SJCRH30 (cell line): ENCODE measurements at regions not wholly inside any gene's neighbourhood (a gene's known extent, or its start where the extent isn't known, plus 50 kb on each side); places are given as distances from the start of the nearest gene placed in this dataset.

Source experiments
- DNase-seq, 2 experiments: peaks; one replicate each; pipeline ENCODE4 v3.0.0-alpha.2; 2015 to 2020
- H3K27ac ChIP-seq: fragments of 250-450 bp; sonication (Bioruptor Pico); 2 replicates; pipeline ENCODE4 v1.5.1; 2020; ENCODE audit warnings: mild to moderate bottlenecking, moderate library complexity
- H3K27me3 ChIP-seq: fragments of 250-450 bp; sonication (Bioruptor Pico); 2 replicates; pipeline ENCODE4 v1.5.1; 2020; ENCODE audit warnings: mild to moderate bottlenecking, moderate library complexity
- H3K36me3 ChIP-seq: fragments of 250-450 bp; sonication (Bioruptor Pico); 2 replicates; pipeline ENCODE4 v1.5.1; 2020; ENCODE audit warnings: mild to moderate bottlenecking, moderate library complexity
- H3K4me1 ChIP-seq: fragments of 250-450 bp; sonication (Bioruptor Pico); 2 replicates; pipeline ENCODE4 v1.5.1; 2020; ENCODE audit warnings: mild to moderate bottlenecking, moderate library complexity
- H3K4me3 ChIP-seq: fragments of 250-450 bp; sonication (Bioruptor Pico); 2 replicates; pipeline ENCODE4 v1.5.1; 2020; ENCODE audit warnings: mild to moderate bottlenecking, moderate library complexity
- H3K9me3 ChIP-seq: fragments of 250-450 bp; sonication (Bioruptor Pico); replicated peaks from 2 replicates; pipeline ENCODE4 v1.5.1; 2020; ENCODE audit warnings: mild to moderate bottlenecking, moderate library complexity

GRCh38 chr15:88391006-88391405 lies 76.2 kb downstream of the MRPL46 start:
- Histone ChIP-seq H3K27ac (no peak overlapping the region), H3K27me3 (no peaks in the 10 kb centered on the region), H3K4me1 (peaks cover 7% of the 10 kb centered on the region), H3K4me3 (no peak overlapping the region), H3K36me3 (no peaks in the 10 kb centered on the region), H3K9me3 (no peaks in the 10 kb centered on the region)
- no peak for DNase-seq

DNA sequence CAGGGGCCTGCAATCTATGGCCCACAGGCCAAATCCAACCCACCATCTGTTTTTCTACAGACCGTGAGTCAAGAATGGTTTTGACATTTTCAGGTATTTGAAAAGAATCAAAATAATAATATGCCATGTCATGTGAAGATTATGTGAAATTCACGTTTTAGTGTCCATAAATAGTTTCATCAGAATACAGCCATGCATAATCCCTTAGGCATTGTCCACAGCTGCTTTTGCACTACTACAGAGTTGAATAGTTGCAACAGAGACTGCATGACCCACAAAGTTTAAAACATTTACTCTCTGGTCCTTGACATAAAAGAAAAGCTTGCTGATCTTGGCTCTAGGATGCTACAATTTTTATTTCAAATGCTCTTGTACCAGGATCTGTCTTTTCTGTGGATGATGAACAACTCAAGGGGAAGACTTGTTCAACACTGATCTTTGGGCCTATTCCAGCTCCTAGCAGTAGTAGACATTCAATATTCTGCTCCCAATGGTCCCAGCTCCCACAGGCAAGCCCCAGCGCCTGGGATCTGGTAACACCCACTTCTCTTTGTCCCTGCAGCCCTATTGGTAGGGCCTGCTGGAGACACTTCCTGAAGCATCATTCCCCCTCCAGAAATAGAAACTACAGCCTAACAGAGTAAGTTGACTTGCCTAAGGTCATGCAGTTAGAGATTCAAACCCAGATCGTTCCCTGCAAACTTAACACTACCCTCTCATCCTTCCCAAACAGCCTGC lies 76.9 kb downstream of the MRPL46 start:
- no peak overlapping the region for H3K27ac ChIP-seq
- no peaks in the 10 kb centered on the region for H3K27me3 ChIP-seq
- no peaks in the 10 kb centered on the region for H3K9me3 ChIP-seq
- peaks cover 7% of the 10 kb centered on the region for H3K4me1 ChIP-seq
- H3K4me3 ChIP-seq = no peak overlapping the region
- no peaks in the 10 kb centered on the region for H3K36me3 ChIP-seq
- no peak for DNase-seq

- Histone ChIP-seq H3K27ac (no peak overlapping the region), H3K27me3 (no peaks in the 10 kb centered on the region), H3K36me3 (no peaks in the 10 kb centered on the region), H3K4me1 (no peaks in the 10 kb centered on the region), H3K4me3 (no peak overlapping the region), H3K9me3 (no peaks in the 10 kb centered on the region)
- peak in 1 of 2 experiments; percentile 12 for DNase-seq
Observed at GRCh38 chr15:88389120-88389519, 78.1 kb downstream of the MRPL46 start.

- H3K9me3 ChIP-seq = no peaks in the 10 kb centered on the region
Observed at GRCh38 chr15:88388686-88389085, 78.5 kb downstream of the MRPL46 start.

GRCh38 chr15:88385078-88385700 lies 82.0 kb downstream of the MRPL46 start:
- no peak overlapping the region for H3K4me3 ChIP-seq
- DNase-seq = no peak
- no peaks in the 10 kb centered on the region for H3K27me3 ChIP-seq
- H3K9me3 ChIP-seq = no peaks in the 10 kb centered on the region
- H3K4me1 ChIP-seq = peaks cover 5% of the 10 kb centered on the region; the same call in 1 of the 2 replicates
- H3K27ac ChIP-seq = no peak overlapping the region
- H3K36me3 ChIP-seq = no peaks in the 10 kb centered on the region

More at GRCh38 chr15:88388686-88389085, 78.5 kb downstream of the MRPL46 start:
- no peaks in the 10 kb centered on the region for H3K4me1 ChIP-seq
- no peaks in the 10 kb centered on the region for H3K36me3 ChIP-seq
- H3K27me3 ChIP-seq = no peaks in the 10 kb centered on the region
- H3K4me3 ChIP-seq = no peak overlapping the region
- no peak for DNase-seq
- no peak overlapping the region for H3K27ac ChIP-seq

GRCh38 chr15:88383354-88383753 lies 83.8 kb downstream of the MRPL46 start:
- no peaks in the 10 kb centered on the region for H3K36me3 ChIP-seq
- no peaks in the 10 kb centered on the region for H3K9me3 ChIP-seq
- H3K27ac ChIP-seq = no peak overlapping the region
- peaks cover 5% of the 10 kb centered on the region; the same call in 1 of the 2 replicates for H3K4me1 ChIP-seq
- no peak for DNase-seq
- no peaks in the 10 kb centered on the region for H3K27me3 ChIP-seq
- no peak overlapping the region for H3K4me3 ChIP-seq

- H3K4me1 ChIP-seq = peaks cover 5% of the 10 kb centered on the region; the same call in 1 of the 2 replicates
- DNase-seq = no peak
Observed at GRCh38 chr15:88382482-88382983, 84.7 kb downstream of the MRPL46 start.

DNA sequence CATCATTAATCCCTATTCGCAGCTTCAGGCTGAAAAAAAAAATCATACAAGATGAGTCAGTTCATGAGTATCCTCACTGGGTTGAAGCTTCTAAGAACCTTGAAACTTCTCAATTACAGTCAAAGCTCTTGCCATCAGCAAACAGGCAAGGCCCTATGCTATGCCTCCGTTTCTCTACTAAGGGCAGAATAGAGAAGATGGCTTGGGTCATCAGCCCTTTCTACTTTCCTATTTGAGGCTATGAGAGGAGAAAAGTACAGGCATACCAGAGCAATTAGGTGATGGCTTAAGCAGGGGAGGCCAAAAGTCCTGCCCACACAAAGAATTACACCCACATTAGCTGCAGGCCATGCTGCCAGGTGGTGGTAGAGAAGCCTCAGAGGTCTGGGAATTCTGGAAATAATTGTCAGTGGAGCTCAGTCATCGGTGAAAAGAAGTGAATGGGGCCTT lies 89.0 kb downstream of the MRPL46 start:
- Histone ChIP-seq H3K27me3 (no peaks in the 10 kb centered on the region), H3K4me1 (peaks cover 5% of the 10 kb centered on the region; the same call in 1 of the 2 replicates), H3K36me3 (no peaks in the 10 kb centered on the region), H3K9me3 (no peaks in the 10 kb centered on the region), H3K27ac (no peak overlapping the region), H3K4me3 (no peak overlapping the region)
- no peak for DNase-seq

More at GRCh38 chr15:88382482-88382983, 84.7 kb downstream of the MRPL46 start:
- Histone ChIP-seq H3K9me3 (no peaks in the 10 kb centered on the region), H3K27me3 (no peaks in the 10 kb centered on the region), H3K4me3 (no peak overlapping the region), H3K27ac (no peak overlapping the region), H3K36me3 (no peaks in the 10 kb centered on the region)

DNA sequence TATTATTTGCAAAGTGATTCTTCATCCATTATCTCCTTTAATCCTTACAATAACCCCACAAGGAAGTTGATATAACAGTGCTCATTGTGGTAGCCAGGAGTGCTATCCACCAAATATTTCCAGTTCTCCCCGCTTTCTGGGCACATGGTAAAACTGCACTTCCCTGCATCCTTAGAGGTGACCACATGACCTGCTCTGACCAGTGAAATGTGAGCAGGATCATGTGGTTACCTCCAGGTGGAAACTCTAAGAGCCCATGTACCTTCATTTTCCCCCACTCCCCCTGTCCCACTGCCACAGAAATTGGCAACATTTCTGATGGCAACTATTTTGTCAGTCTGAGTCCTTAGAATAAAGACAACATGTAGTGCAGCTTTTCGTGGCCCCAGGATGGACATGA lies 89.7 kb downstream of the MRPL46 start:
- Histone ChIP-seq H3K4me3 (no peak overlapping the region), H3K9me3 (no peaks in the 10 kb centered on the region), H3K4me1 (peaks cover 4% of the 10 kb centered on the region; the same call in 1 of the 2 replicates), H3K27ac (no peak overlapping the region), H3K36me3 (no peaks in the 10 kb centered on the region), H3K27me3 (no peaks in the 10 kb centered on the region)
- no peak for DNase-seq

GRCh38 chr15:88376574-88377174 lies 90.5 kb downstream of the MRPL46 start:
- no peak for DNase-seq
- Histone ChIP-seq H3K4me1 (no peaks in the 10 kb centered on the region), H3K27ac (no peak overlapping the region), H3K4me3 (no peak overlapping the region), H3K9me3 (no peaks in the 10 kb centered on the region), H3K27me3 (no peaks in the 10 kb centered on the region), H3K36me3 (no peaks in the 10 kb centered on the region)

GRCh38 chr15:88375234-88375927 lies 91.8 kb downstream of the MRPL46 start:
- Histone ChIP-seq H3K4me3 (no peak overlapping the region), H3K27me3 (no peaks in the 10 kb centered on the region), H3K27ac (no peak overlapping the region), H3K9me3 (no peaks in the 10 kb centered on the region), H3K36me3 (no peaks in the 10 kb centered on the region), H3K4me1 (no peaks in the 10 kb centered on the region)
- DNase-seq = no peak

DNA sequence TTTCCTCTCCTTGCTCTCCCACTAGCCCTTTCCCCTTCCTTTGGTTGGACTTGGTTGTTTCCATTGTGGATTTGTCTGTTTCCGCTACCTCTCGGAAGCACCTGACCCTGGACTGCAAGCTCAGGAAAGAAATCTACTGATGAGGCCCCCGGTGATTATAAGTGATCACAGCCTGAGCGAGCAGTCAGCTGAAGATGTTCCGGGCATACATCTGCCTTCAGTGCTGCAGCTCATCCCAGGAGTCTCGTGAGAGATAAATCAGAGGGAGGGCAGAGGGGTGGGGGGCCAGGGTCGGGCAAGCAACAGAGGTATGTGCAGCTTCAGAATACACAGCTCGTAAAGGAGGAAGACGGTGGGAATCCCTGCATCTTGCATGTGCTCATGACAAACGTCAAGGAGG lies 102.1 kb downstream of the MRPL46 start:
- Histone ChIP-seq H3K9me3 (no peaks in the 10 kb centered on the region), H3K4me3 (no peak overlapping the region), H3K27me3 (peaks cover 3% of the 10 kb centered on the region; the same call in 1 of the 2 replicates), H3K36me3 (no peaks in the 10 kb centered on the region), H3K27ac (no peak overlapping the region), H3K4me1 (no peaks in the 10 kb centered on the region)
- DNase-seq = no peak

- DNase-seq = no peak
- H3K27me3 ChIP-seq = no peaks in the 10 kb centered on the region
- H3K27ac ChIP-seq = no peak overlapping the region
- H3K4me3 ChIP-seq = no peak overlapping the region
- no peaks in the 10 kb centered on the region for H3K36me3 ChIP-seq
- H3K4me1 ChIP-seq = no peaks in the 10 kb centered on the region
- H3K9me3 ChIP-seq = no peaks in the 10 kb centered on the region; the same call in 1 of the 2 replicates
Observed at GRCh38 chr15:88348579-88349230, 92.2 kb upstream of the NTRK3 start.

DNA sequence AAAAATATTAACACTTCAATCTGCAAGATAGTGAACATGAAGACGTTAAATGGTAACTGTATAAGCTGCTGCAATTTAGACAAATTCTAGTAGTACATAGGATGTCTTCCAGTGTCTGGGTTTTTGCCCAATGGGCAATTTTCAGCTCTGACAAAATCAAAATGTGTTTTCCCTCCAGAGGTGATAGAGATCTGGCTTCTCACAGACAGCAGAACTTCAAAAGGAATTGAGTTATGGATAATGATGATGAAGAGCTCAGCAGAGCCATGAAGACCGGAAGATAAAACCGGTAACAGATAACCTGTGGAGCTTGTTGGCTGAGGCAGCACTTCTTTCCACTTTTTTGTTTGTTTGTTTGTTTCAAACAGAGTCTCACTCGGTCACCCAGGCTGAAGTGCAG lies 89.4 kb upstream of the NTRK3 start:
- Histone ChIP-seq H3K27me3 (no peaks in the 10 kb centered on the region), H3K9me3 (no peaks in the 10 kb centered on the region; the same call in 1 of the 2 replicates), H3K36me3 (no peaks in the 10 kb centered on the region), H3K4me3 (no peak overlapping the region), H3K27ac (no peak overlapping the region), H3K4me1 (no peaks in the 10 kb centered on the region)
- DNase-seq = no peak
